Choroid plexus epithelial cell (primary cell): ENCODE measurements at regions not wholly inside any gene's neighbourhood (a gene's known extent, or its start where the extent isn't known, plus 50 kb on each side); places are given as distances from the start of the nearest gene placed in this dataset.
A peak's percentile ranks its signal among the peaks of the same experiment; 100 is the strongest.

ENCODE experiments used
- DNase-seq: peaks from one replicate; pipeline ENCODE4 v3.0.0-alpha.2; 2010; ENCODE audit warnings: low read depth
- H3K4me3 ChIP-seq: 2 replicates; pipeline ENCODE4 v1.5.1; 2011; ENCODE audit warnings: low read depth, mild to moderate bottlenecking, control low read depth, low read length, moderate library complexity
- CTCF ChIP-seq: conservative IDR thresholded peaks from 2 replicates; pipeline ENCODE4 v1.5.1; 2011; ENCODE audit warnings: low read depth, mild to moderate bottlenecking, control low read depth, inconsistent platforms, low read length, moderate library complexity

- no peak for DNase-seq
- no peak overlapping the region for H3K4me3 ChIP-seq
- TF ChIP-seq CTCF: no peak
Measured at GRCh38 chr13:31891472-31891871, 140.1 kb upstream of the FRY start.

GRCh38 chr13:31894931-31895330, 136.6 kb upstream of the FRY start:
- TF ChIP-seq CTCF: no peak
- no peak overlapping the region for H3K4me3 ChIP-seq
- no peak for DNase-seq

- no peak for DNase-seq
- H3K4me3 ChIP-seq: no peak overlapping the region
- TF ChIP-seq CTCF: no peak
Measured at GRCh38 chr13:31895691-31896090, 135.9 kb upstream of the FRY start.

GRCh38 chr13:31896427-31896826, 135.1 kb upstream of the FRY start:
- no peak overlapping the region for H3K4me3 ChIP-seq
- DNase-seq: peak; percentile 91
- TF ChIP-seq CTCF: no peak

GRCh38 chr13:31898378-31899071, 133.0 kb upstream of the FRY start:
- TF ChIP-seq CTCF: no peak
- peak; percentile 50 for DNase-seq

GRCh38 chr13:31901985-31902384, 129.6 kb upstream of the FRY start:
- no peak for TF ChIP-seq CTCF
- no peak for DNase-seq
- H3K4me3 ChIP-seq: no peak overlapping the region

More at GRCh38 chr13:31898378-31899071, 133.0 kb upstream of the FRY start:
- no peak overlapping the region for H3K4me3 ChIP-seq
